ENCODE measurements at regions not wholly inside any gene's neighbourhood (a gene's known extent, or its start where the extent isn't known, plus 50 kb on each side); places are given as distances from the start of the nearest gene placed in this dataset.

DNA sequence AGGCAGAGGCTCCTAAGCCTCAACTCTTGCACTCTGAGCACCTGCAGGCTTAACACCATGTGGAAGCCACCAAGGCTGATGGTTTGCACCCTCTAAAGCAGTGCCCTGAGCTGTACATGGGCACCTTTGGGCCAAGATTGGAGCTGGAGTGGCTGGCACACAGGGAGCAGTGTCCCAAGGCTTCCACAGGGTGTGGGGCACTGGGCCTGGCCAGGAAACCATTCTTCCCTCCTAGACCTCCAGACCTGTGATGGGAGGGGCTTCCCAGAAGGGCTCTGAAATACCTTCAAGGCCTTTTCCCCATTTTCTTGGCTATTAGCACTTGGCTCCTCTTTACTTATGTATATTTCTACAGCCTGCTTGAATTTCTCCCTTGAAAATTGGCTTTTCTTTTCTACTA, 67.9 kb upstream of the PPM1J start:
- no peak for DNase-seq

DNA sequence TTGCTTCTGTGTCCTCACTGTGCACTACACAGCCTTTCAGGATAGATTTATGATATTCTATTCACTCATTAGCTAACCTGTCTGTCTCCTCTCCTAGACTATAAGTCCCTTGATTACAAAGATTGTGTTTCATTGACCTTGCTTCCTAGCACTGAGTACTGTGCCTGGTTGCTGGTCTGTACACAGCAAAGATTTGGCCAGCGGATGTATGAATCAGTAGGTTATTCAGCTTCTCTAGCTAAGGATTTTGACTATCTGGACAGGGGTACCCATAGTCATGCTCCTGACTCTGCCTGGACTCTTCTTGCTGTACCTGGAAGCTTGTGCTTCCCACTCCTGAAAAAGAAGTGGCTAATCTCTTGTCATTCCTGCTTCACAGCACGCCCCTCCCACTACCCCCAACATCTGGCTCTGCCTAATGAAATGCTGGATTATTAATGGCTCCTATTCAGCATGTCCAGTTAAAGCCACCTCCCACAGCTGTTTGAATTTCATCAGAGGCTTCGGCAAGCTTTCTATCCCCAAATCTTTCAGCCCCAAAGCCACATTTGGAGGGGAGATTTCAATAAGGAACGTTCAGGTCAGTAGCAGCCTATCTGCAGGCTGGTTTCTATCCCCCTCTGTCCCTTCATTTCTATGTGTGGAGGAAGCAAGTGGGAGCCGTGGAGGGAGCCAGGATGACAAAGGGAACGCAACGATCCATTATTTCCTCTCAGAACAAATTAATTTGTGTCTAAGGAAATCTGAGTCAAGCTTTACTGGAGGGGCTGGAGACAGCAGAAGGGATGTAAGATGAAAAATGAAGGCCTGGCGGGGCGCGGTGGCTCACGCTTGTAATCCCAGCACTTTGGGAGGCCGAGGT, 64.8 kb upstream of the PPM1J start:
- DNase-seq = no peak

DNA sequence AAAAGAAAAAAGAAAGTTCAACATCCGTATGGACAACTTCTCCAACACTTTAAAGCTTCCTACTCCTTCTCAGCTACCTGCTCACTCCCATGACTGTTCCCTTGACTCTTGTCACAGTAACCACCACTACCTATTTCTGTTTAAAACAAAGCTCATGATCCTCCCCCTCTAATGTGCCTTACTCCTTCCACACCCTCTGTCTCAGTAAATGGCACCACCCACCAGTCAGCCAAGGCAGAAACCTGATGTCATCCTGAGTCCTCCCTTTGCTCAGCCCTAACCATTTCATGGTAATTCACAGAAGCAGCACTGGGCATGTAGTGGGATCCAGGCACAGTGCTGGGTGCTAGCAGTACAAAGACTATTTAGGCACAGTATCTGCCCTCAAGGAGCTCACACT, 63.0 kb upstream of the PPM1J start:
- DNase-seq = no peak

DNA sequence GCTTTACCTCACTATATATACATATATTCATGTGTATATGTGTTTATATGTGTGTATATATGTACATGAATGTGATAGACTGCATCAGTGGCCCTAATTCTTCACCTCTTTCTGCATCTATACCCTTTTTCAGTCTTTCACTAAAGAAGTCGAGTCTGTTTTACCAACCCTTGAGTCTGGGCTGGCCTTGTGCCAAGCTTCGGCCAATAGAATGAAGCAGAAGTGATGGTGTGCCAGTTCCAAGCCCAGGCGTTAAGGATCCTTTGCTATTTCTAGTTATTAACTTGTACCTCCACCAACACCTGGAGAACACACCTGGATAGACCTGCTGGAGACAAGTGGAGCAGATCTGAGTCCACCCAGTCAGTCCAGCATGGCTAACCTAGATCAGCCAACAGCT, 61.6 kb upstream of the PPM1J start:
- DNase-seq = no peak

DNA sequence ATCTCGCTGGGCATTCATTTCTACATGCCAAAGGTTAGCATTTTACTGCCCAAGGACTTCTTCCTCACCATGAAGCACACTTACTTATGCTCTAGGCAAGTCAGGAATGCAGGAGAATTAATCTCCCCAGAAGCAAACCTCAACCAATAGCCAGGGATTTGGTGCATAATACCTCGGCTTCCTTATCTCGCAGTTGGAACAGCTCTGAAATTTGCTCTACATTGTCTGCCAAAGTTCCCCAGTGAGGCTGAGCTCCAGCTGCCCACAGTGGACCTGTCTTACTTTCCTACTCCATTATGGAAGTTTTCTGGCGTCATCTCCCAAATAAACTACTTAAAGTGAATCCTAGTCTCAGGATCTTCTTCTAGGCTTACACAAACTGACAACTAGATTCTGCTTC, 57.6 kb upstream of the PPM1J start:
- no peak for DNase-seq

DNA sequence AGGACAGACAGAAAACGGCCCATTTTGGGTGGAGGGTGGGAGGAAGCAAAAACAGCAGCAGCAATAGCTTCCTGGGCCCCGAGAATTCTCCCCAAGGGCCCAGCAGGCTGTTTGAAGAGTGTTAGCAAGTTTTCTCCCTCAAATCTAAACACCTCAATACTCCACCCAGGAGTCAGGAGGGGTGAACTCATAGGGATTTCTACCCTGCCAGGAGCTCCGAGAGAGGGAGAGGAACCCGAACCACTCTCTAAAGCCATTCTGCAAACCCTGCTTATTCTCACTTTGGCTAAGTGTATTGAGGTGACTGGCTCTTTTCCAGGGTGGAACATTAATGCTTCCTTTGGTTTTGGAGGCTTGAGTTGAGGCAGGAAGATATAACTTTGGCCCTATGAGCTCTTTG, 55.6 kb upstream of the PPM1J start:
- DNase-seq = no peak

DNA sequence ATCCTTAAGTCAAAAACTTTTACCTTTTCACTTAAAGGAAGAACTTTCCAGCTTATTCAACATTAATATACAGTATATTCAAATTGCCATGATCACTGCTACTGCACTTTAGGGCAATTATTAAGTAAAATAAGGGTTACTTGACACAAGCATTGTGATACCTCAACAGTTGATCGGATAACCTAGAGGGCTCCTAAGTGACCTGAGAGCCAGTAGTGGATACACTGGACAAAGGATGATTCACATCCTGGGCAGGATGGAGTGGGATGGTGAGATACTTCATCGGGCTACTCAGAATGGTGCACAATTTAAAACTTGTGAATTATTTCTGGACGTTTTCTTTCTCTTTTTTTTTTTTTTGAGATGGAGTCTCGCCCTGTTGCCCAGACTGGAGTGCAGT, 54.5 kb upstream of the PPM1J start:
- DNase-seq = no peak

DNA sequence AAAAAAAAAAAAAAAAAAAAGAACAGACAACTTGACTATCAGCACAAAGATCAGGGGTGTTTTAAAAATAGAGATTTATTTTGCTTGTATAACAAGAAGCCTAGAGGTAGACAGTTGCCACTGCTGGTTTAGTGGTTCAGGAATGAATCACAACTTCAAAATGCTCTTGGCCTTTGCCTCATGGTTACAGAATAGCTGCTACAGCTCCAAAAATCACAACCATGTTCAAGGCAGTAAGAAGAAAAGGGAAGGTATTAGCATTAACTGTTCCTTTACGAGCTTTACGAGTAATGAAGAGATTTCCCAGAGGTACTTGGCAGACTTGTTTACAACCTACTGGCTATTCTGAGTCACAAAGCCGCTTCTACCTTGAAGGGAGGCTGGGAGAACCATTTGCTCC, 52.5 kb upstream of the PPM1J start:
- no peak for DNase-seq
